H1 (cell line): ENCODE measurements at regions not wholly inside any gene's neighbourhood (a gene's known extent, or its start where the extent isn't known, plus 50 kb on each side); places are given as distances from the start of the nearest gene placed in this dataset.

Experiments
- CTCF ChIA-PET: fragments of 300-600 bp; sonication (Branson Sonifier 250); formaldehyde crosslinking; loops from one replicate; lab custom pipeline; 2021; ENCODE audit not compliant: partially characterized antibody; lab: Charles Lee
- POLR2A ChIA-PET: fragments of 300-600 bp; sonication (Branson Sonifier 250); formaldehyde crosslinking; loops from one replicate; lab custom pipeline; 2021; ENCODE audit warnings: inconsistent platforms; ENCODE audit not compliant: partially characterized antibody; lab: Charles Lee
- DNase-seq, 2 experiments: peaks; one replicate each; pipeline versions ENCODE4 v3.0.0 to v3.0.0-alpha.2; 2010 to 2022; ENCODE audit warnings: low spot score in 2 of 2, low read depth in 1 of 2, mixed read lengths in 1 of 2
- FAIRE-seq: peaks from 2 replicates; lab custom pipeline; 2011; peaks lifted over from hg19 to GRCh38; lab: Jason Lieb, UNC
- H2AFZ ChIP-seq: 2 replicates; pipeline ENCODE4 v1.8.1; 2012; ENCODE audit warnings: low read length, inconsistent platforms
- H2AK5ac ChIP-seq: 2 replicates; pipeline ENCODE4 v1.6.1; 2013; ENCODE audit warnings: low read depth, low read length
- H2BK120ac ChIP-seq: replicated peaks from 2 replicates; pipeline ENCODE3; 2013; ENCODE audit warnings: low read depth, low read length, inconsistent platforms
- H2BK12ac ChIP-seq: 2 replicates; pipeline ENCODE4 v1.6.1; 2013; ENCODE audit warnings: low read depth, low read length
- H2BK15ac ChIP-seq: 2 replicates; pipeline ENCODE4 v1.6.1; 2013; ENCODE audit warnings: low read length
- H2BK20ac ChIP-seq: 2 replicates; pipeline ENCODE4 v1.6.1; 2013; ENCODE audit warnings: low read length
- H2BK5ac ChIP-seq: 2 replicates; pipeline ENCODE4 v1.6.1; 2013; ENCODE audit warnings: low read depth, low read length
- H3K14ac ChIP-seq: 2 replicates; pipeline ENCODE4 v1.6.1; 2013; ENCODE audit warnings: inconsistent platforms; ENCODE audit not compliant: insufficient read length
- H3K18ac ChIP-seq: 2 replicates; pipeline ENCODE4 v1.6.1; 2013; ENCODE audit warnings: low read length; ENCODE audit errors: extremely low read depth
- H3K23ac ChIP-seq: 2 replicates; pipeline ENCODE4 v1.6.1; 2013; ENCODE audit warnings: inconsistent platforms; ENCODE audit not compliant: insufficient read length
- H3K23me2 ChIP-seq: 2 replicates; pipeline ENCODE4 v1.6.1; 2013; ENCODE audit warnings: low read depth, low read length
- H3K27ac ChIP-seq: 2 replicates; pipeline ENCODE4 v1.6.1; 2011; ENCODE audit warnings: low read depth, low read length, inconsistent platforms
- H3K27me3 ChIP-seq, 4 experiments: replicated peaks in 1 of 4; 1 replicate in 1 of 4; 2 replicates in 3 of 4; pipeline versions ENCODE4 v1.6.1 to v1.8.1; 2011 to 2013; ENCODE audit warnings: low read length in 3 of 4, mild to moderate bottlenecking in 3 of 4, inconsistent platforms in 2 of 4, mixed read lengths in 2 of 4, moderate library complexity in 1 of 4; ENCODE audit not compliant: control insufficient read depth in 3 of 4, insufficient read depth in 3 of 4; ENCODE audit errors: extremely low read depth in 1 of 4
- H3K36me3 ChIP-seq, 4 experiments: 2 replicates each; pipeline versions ENCODE4 v1.6.1 to v1.8.1; 2011 to 2013; ENCODE audit warnings: mild to moderate bottlenecking in 4 of 4, low read length in 3 of 4, moderate library complexity in 2 of 4, control low read depth in 1 of 4, inconsistent platforms in 1 of 4; ENCODE audit not compliant: insufficient read depth in 4 of 4, control insufficient read depth in 2 of 4
- H3K4ac ChIP-seq: replicated peaks from 2 replicates; pipeline ENCODE3; 2013; ENCODE audit warnings: low read length, low read depth, mixed read lengths, inconsistent platforms; ENCODE audit not compliant: insufficient read length
- H3K4me1 ChIP-seq, 4 experiments: replicated peaks in 1 of 4; 1 replicate in 1 of 4; 2 replicates in 3 of 4; pipeline versions ENCODE4 v1.6.1 to v1.8.1; 2011 to 2013; ENCODE audit warnings: low read length in 3 of 4, inconsistent platforms in 2 of 4, mixed read lengths in 1 of 4; ENCODE audit not compliant: insufficient read depth in 4 of 4, control insufficient read depth in 3 of 4
- H3K4me2 ChIP-seq, 2 experiments: 2 replicates each; pipeline versions ENCODE4 v1.6.1 to v1.8.1; 2011 to 2013; ENCODE audit warnings: low read depth in 2 of 2, low read length in 2 of 2, control low read depth in 1 of 2, inconsistent platforms in 1 of 2, mild to moderate bottlenecking in 1 of 2; ENCODE audit not compliant: insufficient read depth in 1 of 2
- H3K4me3 ChIP-seq, 4 experiments: fragments of 200-600, 300-600 bp in 1 of 4; sonication (generic), shearing (Covaris generic), sonication (Bioruptor Twin) in 1 of 4; 2 replicates each; pipeline versions ENCODE4 v1.5.1 to v1.8.1; 2011 to 2016; ENCODE audit warnings: low read length in 4 of 4, low read depth in 3 of 4, control low read depth in 2 of 4, inconsistent platforms in 2 of 4, mild to moderate bottlenecking in 2 of 4, mixed read lengths in 1 of 4, moderate library complexity in 1 of 4; ENCODE audit not compliant: insufficient read depth in 2 of 4; ENCODE audit errors: extremely low read depth in 1 of 4
- H3K56ac ChIP-seq: replicated peaks from 2 replicates; pipeline ENCODE3; 2013; ENCODE audit warnings: low read depth, mild to moderate bottlenecking, mixed read lengths, low read length, inconsistent platforms; ENCODE audit not compliant: insufficient read length
- H3K79me1 ChIP-seq: 2 replicates; pipeline ENCODE4 v1.6.1; 2013; ENCODE audit warnings: low read depth, low read length, control low read depth
- H3K79me2 ChIP-seq, 2 experiments: 2 replicates each; pipeline versions ENCODE4 v1.6.1 to v1.8.1; 2012 to 2013; ENCODE audit warnings: low read length in 2 of 2, mild to moderate bottlenecking in 2 of 2, inconsistent platforms in 1 of 2; ENCODE audit not compliant: insufficient read depth in 2 of 2, control insufficient read depth in 1 of 2
- H3K9ac ChIP-seq, 4 experiments: replicated peaks in 1 of 4; 1 replicate in 1 of 4; 2 replicates in 3 of 4; pipeline versions ENCODE4 v1.6.1 to v1.8.1; 2011 to 2013; ENCODE audit warnings: low read depth in 3 of 4, low read length in 3 of 4, control low read depth in 2 of 4, mild to moderate bottlenecking in 2 of 4, moderate library complexity in 2 of 4, inconsistent platforms in 1 of 4; ENCODE audit errors: extremely low read depth in 1 of 4
- H3K9me3 ChIP-seq, 2 experiments: 2 replicates each; pipeline versions ENCODE4 v1.6.1 to v1.8.1; 2012 to 2013; ENCODE audit warnings: mild to moderate bottlenecking in 2 of 2, moderate library complexity in 2 of 2, control low read depth in 1 of 2, inconsistent platforms in 1 of 2, low read depth in 1 of 2, low read length in 1 of 2, mixed read lengths in 1 of 2; ENCODE audit not compliant: insufficient read depth in 2 of 2
- H4K20me1 ChIP-seq, 2 experiments: replicated peaks in 1 of 2; 2 replicates each; pipeline versions ENCODE3 to v1.8.1; 2011 to 2013; ENCODE audit warnings: inconsistent platforms in 2 of 2, low read length in 2 of 2, mild to moderate bottlenecking in 1 of 2; ENCODE audit not compliant: insufficient read depth in 2 of 2, control insufficient read depth in 1 of 2
- H4K5ac ChIP-seq: 2 replicates; pipeline ENCODE4 v1.6.1; 2013; ENCODE audit warnings: low read length, low read depth, mixed read lengths, inconsistent platforms; ENCODE audit not compliant: insufficient read length
- H4K8ac ChIP-seq: 2 replicates; pipeline ENCODE4 v1.8.0; 2013; ENCODE audit warnings: mild to moderate bottlenecking, moderate library complexity, low read length, inconsistent platforms; ENCODE audit not compliant: insufficient read depth; ENCODE audit errors: extremely low read depth
- H4K91ac ChIP-seq: replicated peaks from 2 replicates; pipeline ENCODE3; 2013; ENCODE audit warnings: low read length, mixed read lengths, inconsistent platforms; ENCODE audit not compliant: insufficient read length
- CEBPB ChIP-seq: IDR thresholded peaks from 2 replicates; pipeline ENCODE4 v1.6.1; 2012; ENCODE audit warnings: low read depth, low read length
- EP300 ChIP-seq, 2 experiments: IDR thresholded peaks; 1 replicate in 1 of 2; 2 replicates in 1 of 2; pipeline ENCODE4 v1.6.1; 2011 to 2012; ENCODE audit warnings: low read depth in 2 of 2, low read length in 2 of 2, mild to moderate bottlenecking in 2 of 2, borderline replicate concordance in 1 of 2, inconsistent platforms in 1 of 2, moderate library complexity in 1 of 2
- KDM4A ChIP-seq: IDR thresholded peaks from one replicate; pipeline ENCODE4 v1.7.1; 2012; ENCODE audit warnings: low read depth, mild to moderate bottlenecking, moderate library complexity, low read length, inconsistent platforms; ENCODE audit not compliant: severe bottlenecking
- SP4 ChIP-seq: IDR thresholded peaks from 2 replicates; pipeline ENCODE4 v1.6.1; 2012; ENCODE audit warnings: low read length, inconsistent platforms
- TBP ChIP-seq: IDR thresholded peaks from 2 replicates; pipeline ENCODE4 v1.6.1; 2011; ENCODE audit warnings: low read depth, low read length, improper control_type of control experiment
- WGBS, 2 experiments: shearing (Covaris generic) in 1 of 2; methylation state at CpG; one replicate each; pipeline versions ENCODE4 v1.1.6 to v1.1.7; 2013 to 2015; ENCODE audit warnings: low lambda C conversion rate in 2 of 2, mixed read lengths in 2 of 2, inconsistent platforms in 1 of 2, low coverage in 1 of 2, missing lambda C conversion rate in 1 of 2; ENCODE audit not compliant: insufficient replicate concordance in 2 of 2, insufficient coverage in 1 of 2, insufficient read length in 1 of 2; ENCODE audit errors: extremely low coverage in 1 of 2, missing lambda C conversion rate in 1 of 2; 5-methylcytosine and 5-hydroxymethylcytosine counted together

DNA sequence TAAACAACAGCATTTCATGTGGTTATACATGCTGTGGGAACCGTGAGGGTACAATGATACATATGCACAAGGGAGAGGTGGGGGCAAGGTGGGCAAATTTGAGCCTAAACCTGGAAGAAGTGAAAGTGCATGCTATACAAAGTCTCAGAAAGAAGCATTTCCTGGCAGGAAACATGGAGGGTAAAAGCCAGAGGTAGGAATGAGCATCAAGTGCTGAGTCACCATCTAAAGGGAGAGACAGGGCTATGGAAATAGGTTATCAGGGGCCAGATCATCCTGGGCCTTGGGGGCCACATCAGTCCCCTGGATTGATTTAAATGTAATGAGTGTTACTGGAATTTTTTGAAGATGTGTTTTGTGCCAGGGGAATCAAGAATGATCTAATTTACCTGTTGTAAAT, 60.1 kb upstream of the DAB1 start:
- no peak overlapping the region for H3K23ac ChIP-seq
- no peak overlapping the region for H2BK12ac ChIP-seq
- H3K9me3 ChIP-seq, result no peaks in the 10 kb centered on the region
- WGBS, 2 experiments, result 88% methylated on average over 1 of the region's 1 CpG; no CpG with 5 or more reads in 1 of the 2 experiments
- FAIRE-seq, result no peak
- H3K14ac ChIP-seq, result no peak overlapping the region
- no peak overlapping the region for H2BK15ac ChIP-seq
- no peaks in the 10 kb centered on the region for H3K79me2 ChIP-seq
- H3K18ac ChIP-seq, result no peak overlapping the region
- H3K56ac ChIP-seq, result no peak overlapping the region
- no peak overlapping the region for H2BK20ac ChIP-seq
- no peaks in the 10 kb centered on the region for H3K27me3 ChIP-seq
- H4K8ac ChIP-seq, result no peak overlapping the region
- POLR2A ChIA-PET, result no interaction called here
- H3K36me3 ChIP-seq, result no peaks in the 10 kb centered on the region
- H2AK5ac ChIP-seq, result no peak overlapping the region
- H4K91ac ChIP-seq, result no peak overlapping the region
- H3K4me3 ChIP-seq, result no peak overlapping the region
- TF ChIP-seq KDM4A (no peak), TBP (no peak), CEBPB (no peak), SP4 (no peak), EP300 (IDR thresholded peaks at IDR 0.05; ENCODE audit: borderline replicate concordance in 1 of 2, low read depth in 2 of 2, low read length in 2 of 2) (no peak)
- TF ChIP-seq, all 59 proteins: peak for 0
- CTCF ChIA-PET, result interaction anchor here (0.7 kb wide), 1 partner anchor 12 kb away, joined by 3 read pairs; no protein-coding TSS in a partner anchor
- DNase-seq, result no peak
- Histone ChIP-seq H3K4ac (no peak overlapping the region), H2BK120ac (no peak overlapping the region), H2BK5ac (no peak overlapping the region), H4K5ac (no peak overlapping the region), H3K23me2 (no peaks in the 10 kb centered on the region), H2AFZ (no peak overlapping the region), H3K27ac (no peak overlapping the region), H3K4me2 (no peak overlapping the region), H3K79me1 (no peaks in the 10 kb centered on the region), H3K9ac (no peak overlapping the region), H4K20me1 (no peaks in the 10 kb centered on the region), H3K4me1 (no peaks in the 10 kb centered on the region)
